HL-60/S4 (cell line): ENCODE measurements at regions not wholly inside any gene's neighbourhood (a gene's known extent, or its start where the extent isn't known, plus 50 kb on each side); places are given as distances from the start of the nearest gene placed in this dataset.
"Not testable (repeated sequence)": the region's sequence is repeated elsewhere in the genome, so short reads cannot be mapped to it uniquely, and the experiment has no call there.

ENCODE experiments used
- in situ Hi-C: fragments of 300-500 bp; cut with MboI; formaldehyde crosslinking; loops from 2 replicates; pipeline ENCODE4 v1.14.3; 2022; ENCODE audit warnings: low sequenced_read_pairs

DNA sequence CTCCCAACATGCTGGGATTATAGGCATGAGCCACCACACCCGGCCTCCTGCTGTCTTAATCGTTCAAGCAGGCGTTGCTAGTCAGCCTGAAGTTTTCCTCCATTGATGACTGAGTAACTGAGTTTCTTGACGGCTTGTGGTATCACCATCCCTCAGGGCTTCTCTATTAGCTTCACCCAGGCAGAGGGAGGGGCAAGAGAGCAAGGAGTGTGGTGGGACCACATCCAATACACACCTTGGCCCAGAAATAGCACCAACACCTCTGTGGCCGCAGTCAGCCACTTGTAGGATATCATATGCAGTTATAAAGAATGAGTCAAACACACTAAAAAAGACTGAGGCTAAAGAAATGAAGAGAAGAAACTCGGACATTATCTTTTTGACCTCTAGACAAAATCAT lies 1009.4 kb upstream of the CELF4 start:
- in situ Hi-C loops = no loop called here

DNA sequence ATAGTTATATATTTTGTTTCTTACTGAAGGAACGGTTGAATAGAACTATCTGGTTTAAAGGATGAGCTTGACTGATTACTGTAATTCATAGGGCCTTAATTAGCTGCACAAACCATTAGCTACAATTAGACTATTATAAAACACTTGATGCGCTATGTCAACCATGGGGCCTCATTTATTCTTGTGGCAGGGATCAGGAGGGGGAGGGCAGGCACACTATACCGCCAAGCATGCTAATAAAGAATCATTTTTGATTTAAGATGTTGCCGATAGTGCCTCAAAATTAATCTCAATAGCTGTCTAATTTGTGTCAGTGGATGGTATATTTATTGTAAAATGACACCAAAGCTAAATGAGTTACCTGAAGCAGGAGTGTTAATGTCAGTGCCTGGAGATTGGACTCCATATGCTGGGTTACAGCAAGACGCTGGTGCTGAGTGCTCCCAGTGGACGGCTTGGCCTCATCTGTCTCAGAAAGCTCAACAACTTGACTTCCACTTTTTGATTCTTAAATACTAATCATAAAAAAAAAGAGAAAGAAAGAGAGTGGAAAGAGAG lies 1007.0 kb upstream of the CELF4 start:
- in situ Hi-C loops = no loop called here

DNA sequence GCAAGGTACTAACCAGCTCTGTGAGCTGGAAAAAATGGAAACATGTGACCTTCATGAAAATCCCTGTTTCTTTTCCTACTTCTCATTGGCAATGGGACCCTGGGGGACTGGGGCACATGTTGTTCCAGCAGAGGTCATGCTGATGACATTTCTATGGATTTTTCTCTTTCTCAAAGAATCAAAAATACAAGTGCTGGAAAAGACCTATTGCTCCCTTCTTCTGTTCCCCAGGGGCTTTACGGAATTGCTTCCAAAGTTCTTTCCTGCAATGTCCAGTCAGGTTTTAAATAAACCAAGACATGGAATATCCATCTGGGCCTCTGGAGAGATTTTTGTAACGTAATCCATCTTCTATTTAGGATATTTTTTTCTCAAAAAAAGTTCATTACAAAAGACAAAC lies 1006.1 kb upstream of the CELF4 start:
- in situ Hi-C loops = no loop called here

DNA sequence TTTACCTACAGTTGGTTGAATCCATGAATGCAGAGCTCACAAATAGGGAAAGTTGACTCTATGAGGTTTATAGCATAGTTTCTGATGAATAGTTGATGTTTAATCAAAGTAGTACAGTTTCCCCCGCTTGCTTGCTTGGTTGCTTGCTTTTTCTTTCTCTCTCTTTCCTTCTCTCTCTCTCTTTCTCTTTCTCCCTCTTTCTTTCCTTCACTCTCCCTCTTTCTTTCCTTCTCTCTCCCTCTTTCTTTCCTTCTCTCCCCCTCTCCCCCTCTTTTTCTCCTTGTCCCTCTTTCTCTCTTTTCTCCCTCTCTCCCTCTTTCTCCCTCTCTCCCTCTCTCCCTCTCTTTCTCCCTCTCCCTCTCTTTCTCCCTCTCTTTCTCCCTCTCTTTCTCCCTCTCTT lies 999.9 kb upstream of the CELF4 start:
- in situ Hi-C loops = no loop called here

DNA sequence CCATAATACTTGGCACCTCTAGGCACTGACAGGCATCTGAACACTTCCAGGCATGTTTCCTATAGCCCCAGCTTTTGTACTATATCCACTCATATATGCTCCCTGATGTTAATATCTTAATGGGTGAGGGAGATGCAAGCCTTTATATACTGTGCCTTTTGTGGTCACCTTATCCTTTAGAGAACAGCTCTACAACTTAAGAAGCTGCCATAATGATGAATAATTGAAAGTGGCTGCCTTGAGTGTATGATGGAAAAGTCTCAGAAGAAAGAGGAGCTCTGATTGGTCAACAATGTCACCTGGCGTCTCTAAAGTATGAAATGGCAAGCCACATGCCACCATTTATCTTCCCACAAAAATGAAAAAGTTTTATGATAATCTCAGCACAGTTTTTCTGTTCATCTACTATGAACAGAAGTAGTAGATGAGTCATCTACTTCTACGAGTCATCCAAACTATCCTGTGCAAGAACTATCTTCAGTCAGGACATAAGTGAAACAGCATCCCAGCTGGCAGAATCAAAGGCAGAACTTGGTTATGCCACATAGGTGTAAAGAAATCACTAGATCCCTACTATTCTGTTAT lies 997.9 kb upstream of the CELF4 start:
- in situ Hi-C loops = no loop called here

DNA sequence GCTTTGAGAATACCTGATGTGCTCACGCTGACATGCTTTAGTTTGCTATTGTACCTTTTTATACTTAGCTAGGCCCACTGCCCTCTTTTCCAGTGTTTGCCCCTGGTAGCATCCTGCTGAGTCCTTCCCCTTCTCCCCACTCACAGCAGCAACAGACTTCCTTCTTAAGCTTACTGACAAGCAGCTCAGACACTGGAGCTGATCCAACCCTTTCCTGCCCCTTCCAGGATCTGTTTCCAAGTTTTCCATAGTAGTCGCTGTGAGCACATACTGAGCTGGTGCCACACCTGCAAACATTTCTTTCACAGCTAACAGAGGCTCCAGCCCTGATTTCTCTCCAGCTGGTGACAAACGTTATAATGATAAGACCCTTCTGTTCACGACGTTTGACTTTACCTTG lies 991.4 kb upstream of the CELF4 start:
- in situ Hi-C loops = no loop called here

DNA sequence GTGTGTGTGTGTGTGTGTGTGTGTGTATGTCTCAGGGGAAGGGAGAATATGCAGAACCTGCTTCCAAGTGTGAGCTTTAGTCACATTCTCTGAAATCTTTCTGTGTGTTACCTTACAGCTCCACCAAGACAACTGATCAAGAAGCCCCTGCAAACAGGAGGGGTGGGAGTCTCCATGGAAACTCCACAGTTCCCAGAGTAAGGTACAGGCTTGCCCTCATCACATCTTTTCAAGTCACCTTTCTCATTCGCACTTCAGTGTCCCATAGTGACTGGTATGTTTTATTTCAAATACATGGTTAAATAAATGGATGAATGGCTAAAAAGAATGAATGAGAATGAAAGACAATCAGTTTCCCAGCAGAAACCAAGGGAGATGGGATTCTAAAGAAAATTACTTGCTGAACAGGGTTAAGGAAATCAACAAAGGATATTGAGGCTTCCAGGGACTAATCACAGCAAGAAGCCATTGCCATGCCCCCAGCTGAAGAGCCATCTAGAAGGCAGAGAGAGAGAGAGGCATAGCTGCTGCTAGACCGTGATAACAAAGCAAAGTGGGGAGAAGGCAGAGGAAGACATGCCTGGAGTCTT lies 987.2 kb upstream of the CELF4 start:
- in situ Hi-C loops = no loop called here

DNA sequence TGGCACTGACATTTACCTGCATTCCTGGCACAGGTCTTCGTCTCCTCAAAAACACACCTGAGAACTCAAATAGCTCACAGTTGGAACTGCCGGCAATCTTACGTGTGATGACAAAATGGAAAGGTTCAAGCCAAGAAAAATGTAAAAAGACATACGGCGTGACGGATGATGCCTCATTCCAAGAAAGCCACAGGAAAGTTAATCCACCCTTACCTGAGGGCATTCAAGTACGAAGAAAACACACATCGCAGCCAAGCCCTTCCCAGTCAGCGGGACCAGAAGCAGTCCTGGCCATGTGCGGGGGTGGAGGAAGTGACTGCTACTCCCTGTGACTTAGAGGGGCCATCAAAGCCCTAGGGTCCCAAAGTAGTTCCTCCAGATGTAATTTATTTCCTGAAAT lies 986.3 kb upstream of the CELF4 start:
- in situ Hi-C loops = no loop called here

DNA sequence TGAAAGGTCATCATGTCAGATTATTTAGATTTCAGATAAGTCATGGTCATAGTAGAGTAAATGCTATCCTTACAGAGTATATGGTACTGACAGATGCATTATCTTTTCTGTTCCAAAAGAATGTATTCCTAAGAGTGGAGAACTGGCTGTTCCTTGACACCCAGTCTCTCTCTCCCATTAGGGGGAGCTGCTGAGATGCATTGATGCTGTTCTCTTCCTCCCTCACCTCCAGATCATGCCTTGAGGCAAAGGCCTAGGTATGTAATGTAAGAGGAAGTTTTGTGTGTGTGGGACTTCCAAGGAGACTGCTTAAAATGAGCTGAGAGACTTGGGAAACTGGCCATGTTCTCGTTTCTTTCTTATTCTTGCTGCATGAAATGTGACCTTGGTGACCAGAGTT lies 979.5 kb upstream of the CELF4 start:
- in situ Hi-C loops = no loop called here

DNA sequence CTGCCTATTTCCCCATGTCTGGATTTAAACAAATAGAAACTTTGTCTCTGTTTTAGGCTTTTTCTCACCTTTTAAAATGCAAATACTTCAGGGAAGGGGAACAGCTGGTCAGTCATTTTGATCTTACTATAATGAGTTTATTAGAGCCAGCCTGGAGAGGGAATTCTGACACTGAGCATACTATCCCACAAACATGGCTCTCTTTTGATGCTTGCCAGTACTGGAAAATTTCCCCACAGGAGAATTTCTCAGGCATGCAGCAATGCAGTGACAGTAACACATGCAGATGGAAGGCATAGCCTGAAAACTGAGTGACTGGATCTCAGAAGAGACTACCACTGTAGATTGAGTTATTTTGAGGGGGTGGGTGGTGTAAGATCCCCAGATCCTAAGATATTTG lies 974.3 kb upstream of the CELF4 start:
- in situ Hi-C loops = no loop called here

DNA sequence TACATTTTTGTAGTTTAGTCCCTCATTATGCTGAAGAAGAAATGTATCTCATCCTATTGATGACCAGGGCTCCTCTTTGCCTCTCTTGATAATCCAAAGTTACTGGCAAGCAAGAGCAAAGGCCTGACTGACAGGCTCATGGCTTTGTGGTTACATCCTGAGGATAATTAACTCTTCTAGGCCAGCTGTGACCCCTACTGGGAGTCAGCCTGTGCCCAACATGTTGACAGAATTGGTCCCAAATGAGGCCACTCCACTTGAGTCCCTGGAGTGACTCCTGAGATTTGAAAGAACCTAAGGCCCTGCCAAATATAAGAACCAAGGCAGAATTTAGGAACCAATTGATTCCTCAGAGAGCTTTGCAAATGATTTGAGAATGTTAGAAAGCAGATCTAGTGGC lies 973.8 kb upstream of the CELF4 start:
- in situ Hi-C loops = no loop called here

DNA sequence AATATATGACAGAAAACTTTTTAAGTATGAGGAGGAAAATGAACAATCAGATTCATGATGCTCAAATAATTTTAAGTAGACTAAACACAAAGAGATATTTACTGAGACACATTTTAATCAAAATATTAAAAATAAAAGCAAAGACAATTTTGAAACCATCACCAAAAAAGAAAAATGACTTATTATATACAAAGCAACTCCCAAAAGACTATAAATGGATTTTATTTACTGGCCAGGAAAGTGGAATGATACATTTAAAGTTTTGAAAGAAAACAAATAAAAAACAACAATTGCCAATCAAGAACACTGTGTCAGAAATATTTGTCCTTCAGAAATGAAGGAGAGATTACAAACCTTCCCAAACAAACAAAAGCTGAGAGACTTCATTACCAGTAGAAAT lies 968.5 kb upstream of the CELF4 start:
- in situ Hi-C loops = no loop called here

DNA sequence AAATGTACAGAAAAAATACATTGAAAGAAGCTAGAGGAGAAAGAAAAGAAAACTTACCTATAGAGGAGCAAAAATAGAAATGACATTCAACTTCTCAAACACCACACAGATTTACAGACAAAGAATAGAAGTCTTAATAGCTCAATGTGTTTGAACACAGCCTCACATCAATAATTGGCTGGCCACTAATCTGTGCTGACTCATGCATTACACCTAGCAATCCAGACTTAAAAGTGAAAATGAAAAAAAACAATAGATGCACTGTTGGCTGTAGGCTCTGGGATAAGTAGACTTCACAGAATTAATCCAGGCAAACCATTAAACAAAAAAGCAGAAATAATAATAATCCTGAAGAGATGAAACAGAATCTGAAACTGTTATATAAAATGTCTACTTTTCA lies 961.3 kb upstream of the CELF4 start:
- in situ Hi-C loops = no loop called here

DNA sequence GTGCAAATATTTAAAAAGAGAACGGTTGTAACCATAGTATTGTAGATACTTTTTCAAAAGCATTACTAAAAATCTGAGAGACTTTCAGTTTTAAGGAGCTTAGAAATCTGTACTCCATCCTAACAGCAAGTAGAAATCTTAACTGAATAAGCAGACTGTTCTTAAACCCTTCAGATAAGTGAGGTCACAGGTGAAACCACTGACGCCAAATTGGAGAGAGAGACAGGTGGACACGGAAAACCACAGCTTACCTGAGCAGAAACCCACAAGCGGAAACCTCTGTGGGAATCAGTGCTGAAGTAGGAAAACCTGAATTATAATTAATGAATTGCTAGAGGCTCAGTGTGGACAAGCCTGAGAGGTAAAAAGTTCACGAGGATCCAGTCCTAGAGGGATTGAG lies 959.4 kb upstream of the CELF4 start:
- in situ Hi-C loops = no loop called here

DNA sequence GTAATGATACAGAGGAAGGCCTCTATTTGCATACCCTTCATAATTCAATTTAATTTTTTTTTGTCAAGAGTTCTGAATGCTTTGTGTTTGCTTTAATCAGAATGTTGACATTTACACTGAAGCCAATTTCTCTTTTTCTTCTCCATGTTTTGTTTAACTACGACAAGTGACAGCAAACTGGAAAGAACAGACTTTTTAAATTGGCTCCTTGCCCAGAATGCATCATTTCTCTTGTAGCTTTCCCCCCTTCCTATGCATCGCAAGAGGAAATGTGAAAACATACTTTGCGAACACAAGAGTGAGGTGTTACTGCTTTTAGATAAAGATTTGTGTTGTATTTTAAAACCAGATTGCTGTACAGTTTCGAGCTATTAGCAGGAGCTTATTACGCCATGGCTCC lies 955.2 kb upstream of the CELF4 start:
- in situ Hi-C loops = no loop called here

DNA sequence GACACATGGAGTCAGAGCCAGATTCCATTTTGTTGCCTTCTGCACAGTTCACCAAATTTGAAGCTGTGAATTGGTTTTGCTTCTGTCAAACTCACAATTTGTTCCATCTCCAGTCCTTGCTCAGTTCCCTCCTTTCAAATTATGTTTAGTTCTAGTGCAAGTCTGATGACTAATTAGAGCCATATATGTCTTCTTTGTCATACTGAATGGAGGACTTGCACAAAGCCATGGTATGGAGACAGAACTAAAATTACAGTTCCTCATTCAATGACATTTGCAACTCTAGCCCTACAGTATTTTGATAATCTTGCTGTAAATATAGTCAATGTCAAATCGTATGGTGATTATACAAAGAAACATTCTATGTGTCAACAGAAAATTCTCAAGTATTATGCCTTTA lies 936.9 kb upstream of the CELF4 start:
- in situ Hi-C loops = no loop called here

DNA sequence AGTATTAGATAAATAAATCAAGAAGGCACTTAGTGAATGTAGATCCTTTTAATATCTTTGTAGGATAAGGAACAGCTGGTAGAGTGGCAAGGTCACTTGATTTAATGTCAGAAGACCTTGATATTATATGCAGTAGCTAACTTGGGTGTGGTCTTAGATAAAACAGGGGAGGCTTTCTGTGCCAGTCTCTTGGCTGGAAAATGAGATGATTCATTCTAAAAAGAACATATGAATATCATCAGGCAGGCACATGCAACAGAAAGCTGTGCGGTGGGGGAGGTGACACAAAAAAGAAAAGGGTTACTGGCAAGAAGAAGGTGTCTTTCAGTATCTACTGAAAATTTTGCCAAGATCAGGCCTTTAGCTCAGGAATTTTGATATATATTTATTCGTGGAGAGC lies 931.7 kb upstream of the CELF4 start:
- in situ Hi-C loops = no loop called here

DNA sequence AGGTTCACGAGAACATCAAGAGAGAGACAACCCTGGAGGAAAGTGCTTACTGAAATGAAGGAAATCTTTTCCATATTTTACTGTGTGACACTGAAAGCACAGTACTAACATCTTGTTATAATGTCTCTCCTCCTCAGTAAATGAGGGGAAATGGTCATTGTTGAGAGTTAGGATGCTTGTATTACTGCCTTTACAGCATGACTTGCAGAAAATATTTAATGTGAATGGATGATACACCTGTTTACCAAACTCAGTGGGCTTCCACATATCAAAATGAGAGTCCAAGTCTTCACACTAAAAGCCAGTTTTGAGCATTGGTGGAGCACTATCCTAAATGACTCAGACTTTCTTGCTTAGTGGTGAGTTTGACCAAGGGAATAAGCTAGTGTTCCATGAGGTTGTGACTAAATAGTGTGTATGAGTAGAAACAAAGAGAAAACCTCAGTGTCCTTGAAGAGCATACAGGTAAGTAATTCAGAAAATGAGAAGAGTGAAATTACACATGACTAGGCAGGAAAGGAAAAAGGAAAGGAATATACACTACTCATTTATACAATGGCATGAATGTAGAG lies 930.7 kb upstream of the CELF4 start:
- in situ Hi-C loops = no loop called here

DNA sequence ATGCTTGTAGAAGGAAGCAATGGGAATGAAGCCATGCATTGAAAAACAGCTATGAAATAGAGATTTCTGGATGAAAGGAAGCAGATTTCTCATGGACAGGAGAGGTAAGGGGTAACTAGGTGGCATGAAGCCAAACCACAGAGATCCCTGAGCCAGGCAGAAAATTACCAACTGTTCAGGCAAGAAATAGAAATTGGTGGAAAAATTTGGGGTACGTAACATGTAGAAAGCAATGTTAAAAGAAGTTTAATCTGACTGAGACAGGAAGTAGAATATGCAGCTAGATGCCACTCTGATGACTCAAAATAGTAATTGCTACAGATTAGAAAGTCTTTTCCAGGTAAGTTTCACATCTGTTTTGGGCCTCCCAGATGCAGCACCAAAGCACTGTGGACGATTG lies 928.5 kb upstream of the CELF4 start:
- in situ Hi-C loops = no loop called here

DNA sequence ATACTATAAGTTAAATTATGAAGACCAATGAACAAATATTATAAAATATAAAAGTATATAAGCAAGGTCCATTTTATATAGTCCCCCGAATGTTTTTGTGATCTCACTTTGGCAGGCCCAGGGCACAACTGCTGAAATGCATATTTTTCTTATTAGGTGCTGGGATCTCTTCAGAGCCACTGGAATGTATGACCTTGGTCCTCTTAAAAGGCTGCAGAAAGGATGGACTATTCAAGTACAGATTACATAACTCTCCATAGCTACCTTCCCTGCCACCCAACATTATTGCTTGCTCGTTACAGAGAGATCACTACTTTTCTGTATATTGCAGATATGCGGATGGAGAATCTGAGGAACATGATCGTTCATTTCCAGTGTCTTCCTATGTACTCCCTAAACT lies 925.6 kb upstream of the CELF4 start:
- in situ Hi-C loops = no loop called here

DNA sequence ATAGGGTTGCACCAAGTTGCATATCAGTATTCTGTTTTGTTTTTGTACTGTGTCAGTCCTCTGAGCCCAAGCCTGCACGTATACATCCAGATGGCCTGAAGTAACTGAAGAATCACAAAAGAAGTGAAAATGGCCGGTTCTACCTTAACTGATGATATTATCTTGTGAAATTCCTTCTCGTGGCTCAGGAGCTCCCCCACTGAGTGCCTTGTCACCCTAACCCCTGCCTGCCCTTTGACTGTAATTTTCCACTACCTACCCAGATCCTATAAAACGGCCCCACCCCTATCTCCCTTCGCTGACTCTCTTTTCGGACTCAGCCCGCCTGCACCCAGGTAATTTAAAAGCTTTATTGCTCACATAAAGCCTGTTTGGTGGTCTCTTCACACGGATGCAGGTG lies 924.1 kb upstream of the CELF4 start:
- in situ Hi-C loops = not testable (repeated sequence)

DNA sequence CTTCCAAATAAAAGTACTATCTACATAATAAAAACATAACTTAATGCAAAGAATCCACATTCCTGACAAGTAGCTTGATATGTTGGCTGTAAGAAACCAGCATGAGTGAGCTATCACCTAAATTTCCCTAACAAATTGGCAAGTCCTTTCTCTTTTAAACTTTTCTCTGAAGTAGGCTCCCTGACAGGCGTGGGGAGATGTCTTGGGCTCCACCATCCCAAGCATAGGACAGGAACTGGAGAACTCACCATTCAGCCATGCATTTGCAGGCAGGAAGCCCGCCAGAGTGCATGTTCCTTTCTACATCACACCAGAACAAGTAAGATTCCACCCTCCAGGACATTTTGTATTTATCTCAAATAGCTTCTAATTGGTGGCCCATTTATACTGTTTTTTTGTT lies 921.9 kb upstream of the CELF4 start:
- in situ Hi-C loops = no loop called here

DNA sequence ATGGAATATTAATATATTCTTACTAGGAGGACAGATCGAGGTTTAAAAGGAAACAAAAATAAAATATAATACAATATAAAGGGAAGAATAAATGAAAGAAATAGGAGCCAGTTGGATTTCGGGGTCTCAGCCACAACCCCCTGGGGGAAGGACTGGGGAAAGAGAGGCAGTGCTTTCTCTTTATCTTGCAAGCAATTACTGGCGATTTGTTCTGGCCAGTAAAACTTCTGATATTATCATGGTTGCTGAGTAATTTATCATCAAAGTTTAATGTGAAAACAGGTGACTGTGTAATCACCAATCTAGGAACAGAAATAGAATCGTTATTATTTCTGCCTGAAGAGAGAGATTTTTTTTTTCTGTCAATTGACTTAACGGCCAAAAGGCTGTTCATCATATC lies 917.7 kb upstream of the CELF4 start:
- in situ Hi-C loops = no loop called here
